ENCODE measurements at regions not wholly inside any gene's neighbourhood (a gene's known extent, or its start where the extent isn't known, plus 50 kb on each side); places are given as distances from the start of the nearest gene placed in this dataset.
"Not testable (repeated sequence)": the region's sequence is repeated elsewhere in the genome, so short reads cannot be mapped to it uniquely, and the experiment has no call there.

DNA sequence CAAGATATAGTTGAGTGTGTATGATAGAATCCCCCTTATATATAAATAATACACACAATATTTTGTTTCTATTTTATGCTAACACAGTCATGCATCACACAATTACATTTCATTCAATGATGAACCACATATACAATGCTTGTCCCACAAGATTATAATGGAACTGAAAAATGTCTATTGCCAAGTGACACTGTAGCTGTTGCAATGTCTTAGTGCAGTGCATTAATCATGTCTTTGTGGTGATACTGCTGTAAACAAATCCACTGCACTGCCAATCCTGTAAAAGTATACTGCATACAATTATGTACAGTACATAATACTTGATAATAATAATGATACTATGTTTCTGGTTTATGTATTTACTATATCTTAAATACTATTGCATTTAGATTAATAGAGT is 512.1 kb upstream of the CNTN3 start:
- no peak for DNase-seq (ENCODE audit: low spot score)

DNA sequence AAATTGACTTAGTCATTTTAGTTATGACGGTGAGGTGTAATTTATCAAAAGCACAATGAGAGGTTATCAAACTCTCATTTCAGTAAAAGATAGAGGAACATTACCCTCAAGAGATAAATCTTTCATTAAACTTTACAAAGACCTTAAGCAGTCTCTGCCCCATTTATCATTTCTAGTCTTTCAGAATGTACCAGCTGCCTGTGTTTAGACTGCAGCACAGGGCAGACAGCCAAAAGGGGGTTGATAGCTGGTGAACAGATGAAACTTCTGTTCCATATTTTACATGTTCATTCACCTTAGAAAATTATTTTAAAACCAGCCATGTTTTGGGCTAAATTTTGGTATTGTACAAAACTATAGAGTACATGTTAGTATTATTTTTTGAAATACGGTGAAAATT is 514.6 kb upstream of the CNTN3 start:
- no peak for DNase-seq (ENCODE audit: low spot score)

DNA sequence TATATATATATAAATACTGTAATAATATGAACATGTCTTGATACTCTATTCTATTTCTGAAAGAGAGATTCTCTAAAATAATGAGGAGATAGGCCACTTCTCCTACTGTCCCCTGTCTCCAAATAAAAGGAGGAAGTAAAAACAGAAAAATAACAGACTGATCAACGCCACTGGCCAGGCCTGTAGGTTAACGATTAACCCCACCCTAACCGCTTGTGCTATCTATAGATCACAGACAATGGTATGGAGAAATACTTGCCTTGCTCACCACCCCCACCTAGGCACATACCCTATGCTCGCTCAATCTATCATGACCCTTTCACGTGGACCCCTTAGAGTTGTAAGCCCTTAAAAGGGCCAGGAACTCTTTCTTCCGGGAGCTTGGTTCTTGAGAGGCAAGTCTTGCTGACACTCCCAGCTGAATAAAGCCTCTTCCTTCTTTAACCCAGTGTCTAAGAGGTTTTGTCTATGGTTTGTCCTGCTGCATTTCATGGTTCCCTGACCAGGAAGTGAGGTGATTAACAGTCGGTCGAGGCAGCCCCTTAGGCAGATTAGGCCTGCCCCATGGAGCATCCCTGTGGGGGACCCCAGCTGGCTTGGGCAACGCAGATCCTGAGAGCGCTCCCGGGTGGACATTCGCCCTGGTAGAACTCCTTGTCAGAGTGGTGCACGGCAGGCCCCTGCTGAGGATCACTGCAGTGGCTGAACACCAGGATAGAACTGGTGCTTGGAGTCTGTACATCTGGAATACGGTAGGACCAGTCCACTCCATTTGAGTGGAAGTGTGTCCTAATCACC is 521.8 kb upstream of the CNTN3 start:
- no peak for DNase-seq (ENCODE audit: low spot score)

DNA sequence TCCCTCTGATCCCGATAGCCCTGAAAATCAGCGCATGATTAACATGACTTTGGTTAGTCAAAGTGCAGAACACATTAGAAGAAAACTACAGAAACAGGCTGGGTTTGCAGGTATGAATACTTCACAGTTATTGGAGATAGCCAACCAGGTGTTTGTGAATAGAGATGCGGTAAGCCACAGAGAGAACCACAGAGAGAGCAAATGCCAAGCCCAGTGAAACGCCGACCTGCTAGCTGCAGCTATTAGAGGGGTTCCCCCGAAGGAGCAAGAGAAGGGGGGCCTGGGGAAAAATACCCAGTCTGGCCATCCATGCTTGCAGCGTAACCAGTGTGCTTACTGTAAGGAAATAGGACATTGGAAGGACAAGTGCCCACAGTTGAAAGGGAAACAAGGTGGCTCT is 523.9 kb upstream of the CNTN3 start:
- DNase-seq (ENCODE audit: low spot score) = no peak

DNA sequence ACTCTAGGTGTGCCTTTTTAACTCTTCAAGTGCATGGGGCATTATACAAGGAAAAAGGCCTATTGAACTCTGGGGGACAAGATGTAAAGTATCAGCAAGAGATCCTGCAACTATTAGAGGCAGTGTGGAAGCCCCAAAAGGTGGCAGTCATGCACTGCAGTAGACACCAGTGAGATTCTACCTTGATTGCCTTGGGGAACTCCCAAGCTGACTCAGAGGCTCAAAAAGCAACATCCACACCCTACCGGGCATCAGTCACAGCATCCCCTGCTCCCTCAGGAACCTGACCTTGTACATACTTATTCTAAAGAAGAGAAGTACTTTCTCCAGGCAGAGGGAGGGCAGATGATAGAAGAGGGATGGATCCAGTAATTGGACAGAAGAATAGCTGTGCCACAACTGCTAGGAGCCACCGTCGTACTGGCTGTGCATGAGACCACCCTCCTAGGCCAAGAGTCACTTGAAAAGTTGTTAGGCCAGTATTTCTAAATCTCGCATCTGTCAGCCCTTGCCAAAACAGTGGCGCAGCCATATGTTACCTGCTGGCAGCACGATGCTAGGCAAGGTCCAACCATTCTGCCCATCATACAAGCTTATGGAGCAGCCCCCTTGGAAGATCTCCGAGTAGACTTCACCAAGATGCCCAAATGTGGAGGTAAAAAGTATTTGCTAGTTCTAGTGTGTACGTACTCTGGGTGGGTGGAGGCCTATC is 523.1 kb upstream of the FRG2C start:
- DNase-seq (ENCODE audit: low spot score) = no peak

DNA sequence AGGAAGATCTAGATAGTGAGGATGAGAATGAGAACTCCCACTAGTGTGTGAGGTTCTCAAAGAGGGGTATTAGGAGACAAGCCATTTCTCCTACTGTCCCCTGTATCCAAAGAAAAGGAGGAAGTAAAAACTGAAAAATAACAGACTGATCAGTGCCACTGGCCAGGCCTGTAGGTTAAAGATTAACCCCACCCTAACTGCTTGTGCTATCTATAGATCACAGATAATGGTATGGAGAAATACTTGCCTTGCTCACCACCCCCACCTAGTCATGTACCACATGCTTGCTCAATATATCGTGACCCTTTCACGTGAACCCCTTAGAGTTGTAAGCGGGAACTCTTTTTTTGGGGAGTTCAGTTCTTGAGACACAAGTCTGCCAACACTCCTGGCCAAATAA is 519.7 kb upstream of the FRG2C start:
- DNase-seq (ENCODE audit: low spot score) = no peak

DNA sequence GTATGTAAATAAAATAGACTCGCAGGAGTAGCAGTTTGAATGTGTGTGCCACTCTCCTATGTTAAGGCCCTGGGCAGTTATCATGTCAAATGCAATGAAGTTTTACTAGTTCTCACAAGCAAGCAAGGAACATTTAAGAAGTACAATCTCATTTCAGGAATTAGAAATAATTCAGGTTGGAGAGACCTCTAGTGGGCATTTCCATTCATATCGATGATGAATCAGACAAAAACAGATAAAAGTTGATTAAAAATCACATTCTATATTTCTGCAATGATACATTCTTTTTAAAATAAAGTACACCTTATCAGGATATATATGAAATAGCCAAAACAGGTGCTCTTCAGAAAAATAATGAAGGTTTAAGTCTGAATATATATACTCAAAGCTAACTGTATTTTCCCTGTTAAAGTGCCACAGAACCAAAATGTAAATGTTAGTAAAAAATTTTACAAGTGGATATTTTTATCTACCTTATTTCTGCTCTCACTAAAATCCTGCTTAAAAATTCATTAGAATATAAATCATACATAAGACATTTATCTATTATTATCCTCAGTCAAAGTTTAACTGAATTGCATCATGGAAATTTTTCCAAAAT is 492.4 kb upstream of the FRG2C start:
- DNase-seq (ENCODE audit: low spot score) = no peak

DNA sequence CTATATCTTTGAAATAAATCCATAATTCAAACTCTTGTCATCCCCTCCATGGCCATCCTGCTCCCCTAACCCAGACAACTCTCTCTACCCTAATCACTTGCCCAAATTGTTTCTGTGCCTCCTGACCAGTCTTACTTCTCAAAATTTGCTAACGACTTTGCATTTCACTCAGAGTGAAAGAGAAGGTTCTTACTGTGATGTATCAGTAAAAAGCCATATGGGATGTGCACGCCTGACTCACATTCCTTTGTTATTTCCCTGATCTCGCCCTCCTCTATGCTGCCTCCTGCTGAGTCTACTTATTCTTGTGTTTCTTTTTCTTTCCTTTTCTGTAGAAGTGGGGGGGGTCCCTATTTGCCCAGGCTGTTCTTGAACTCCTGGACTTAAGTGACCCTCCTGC is 487.2 kb upstream of the FRG2C start:
- DNase-seq (ENCODE audit: low spot score) = no peak

DNA sequence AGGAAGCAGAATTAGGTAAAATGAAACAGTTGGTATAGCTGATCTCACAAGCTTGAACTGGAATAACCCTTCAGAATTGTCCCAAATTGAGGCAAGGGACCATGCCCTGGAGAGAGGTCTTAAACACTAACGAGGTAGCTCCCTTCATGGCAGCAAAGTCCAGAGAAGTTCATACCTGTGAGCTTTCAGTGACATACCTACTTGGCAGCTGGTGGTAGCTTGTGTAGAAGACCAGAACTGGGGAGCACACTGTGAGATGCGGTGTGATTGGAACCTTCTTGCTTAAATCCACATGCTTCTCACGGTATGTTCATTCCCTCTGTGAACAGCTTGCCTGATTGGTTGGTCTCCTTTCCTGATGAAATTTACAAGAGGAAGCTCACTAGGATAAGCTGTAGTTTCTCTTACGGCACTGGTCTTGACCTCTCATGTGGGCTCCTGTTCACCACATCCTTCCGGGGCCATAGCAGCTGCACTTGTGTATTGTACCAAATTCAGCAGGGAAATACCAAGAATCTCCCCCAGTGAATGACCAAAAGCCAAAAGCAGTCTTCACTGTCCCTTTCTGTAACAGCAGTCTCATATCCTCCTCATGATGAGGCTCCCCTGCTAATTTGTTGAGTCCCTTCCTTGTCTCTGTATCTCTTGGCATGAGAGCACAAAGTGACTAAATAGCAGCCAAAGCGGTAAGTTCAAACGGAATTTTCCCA is 483.7 kb upstream of the FRG2C start:
- no peak for DNase-seq (ENCODE audit: low spot score)

DNA sequence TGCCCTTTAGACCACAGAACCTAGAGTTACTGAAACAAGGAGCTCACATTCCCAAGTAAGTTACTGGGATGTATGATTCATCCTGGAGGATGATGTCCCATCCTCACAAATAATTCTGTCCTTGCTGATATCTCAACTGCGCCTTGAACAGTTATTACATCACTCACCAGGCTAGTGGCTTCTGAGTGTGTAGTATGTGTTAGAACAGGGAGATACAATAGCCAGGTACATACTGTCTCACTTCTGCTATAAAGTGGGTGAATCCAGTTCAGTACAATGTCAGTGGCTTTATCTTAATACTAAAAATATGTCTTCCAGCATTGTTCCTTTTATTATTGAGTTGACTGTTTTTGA is 483.2 kb upstream of the FRG2C start:
- DNase-seq (ENCODE audit: low spot score) = no peak

DNA sequence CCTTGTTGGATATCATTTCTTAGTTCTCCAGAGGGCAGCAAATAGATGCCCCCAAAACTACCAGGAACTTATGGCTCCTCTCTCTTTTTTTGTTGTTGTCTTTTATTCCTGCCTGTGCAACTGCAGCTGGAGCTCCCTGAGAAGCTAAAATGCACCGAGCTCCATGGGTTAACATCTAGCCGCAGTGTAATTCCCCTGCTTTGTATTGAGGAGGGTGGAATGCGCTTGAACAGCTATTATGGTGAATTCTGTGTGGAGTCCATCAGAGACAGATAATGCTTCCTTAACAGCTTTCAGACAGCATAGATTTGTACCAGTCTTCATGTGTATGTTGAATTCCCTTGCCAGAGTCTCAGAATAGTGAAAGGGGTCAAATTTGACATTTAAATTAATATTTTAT is 475.2 kb upstream of the FRG2C start:
- no peak for DNase-seq (ENCODE audit: low spot score)

DNA sequence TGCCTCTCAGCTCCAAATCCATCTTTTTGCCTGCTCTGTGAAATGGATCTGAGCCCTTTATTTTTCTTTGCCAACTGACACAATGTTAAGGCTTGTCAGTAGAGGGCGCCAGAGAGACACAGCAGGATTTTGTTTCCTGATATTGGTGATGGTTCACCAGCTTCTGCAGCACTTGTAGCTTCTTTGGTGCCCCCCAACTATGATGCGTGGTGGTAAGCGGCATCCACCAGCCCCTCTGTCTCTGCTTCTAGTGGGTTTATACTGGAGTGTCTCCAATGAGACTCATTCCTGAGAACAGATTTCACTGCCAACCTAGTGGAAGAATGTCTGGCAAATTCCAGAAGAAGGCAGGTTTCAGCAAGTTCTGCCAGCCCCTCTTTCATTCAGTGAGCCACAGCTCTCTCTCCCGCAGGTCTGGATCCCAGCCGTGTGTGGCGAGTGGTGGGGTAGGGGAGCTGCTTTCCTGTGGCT is 471.9 kb upstream of the FRG2C start:
- peak; percentile 7 for DNase-seq (ENCODE audit: low spot score)

DNA sequence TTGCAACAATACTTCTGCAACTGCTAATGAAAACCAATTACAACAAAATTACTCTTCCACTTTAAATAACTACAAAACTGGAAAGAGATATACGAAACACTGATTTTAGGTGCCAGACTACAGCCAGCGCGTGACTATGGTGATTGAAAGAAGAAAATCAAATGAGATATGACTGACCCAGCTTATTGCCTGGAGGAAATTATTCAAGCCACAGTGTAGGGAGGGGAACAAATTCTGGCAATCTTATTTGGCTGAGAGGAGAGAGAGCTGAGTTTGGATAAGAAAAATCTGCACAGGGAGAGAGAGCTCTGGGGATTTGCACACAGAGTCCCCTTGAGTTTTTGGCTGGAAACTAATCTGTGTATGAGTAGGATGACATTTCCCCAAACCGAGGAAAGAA is 470.3 kb upstream of the FRG2C start:
- DNase-seq (ENCODE audit: low spot score) = no peak

DNA sequence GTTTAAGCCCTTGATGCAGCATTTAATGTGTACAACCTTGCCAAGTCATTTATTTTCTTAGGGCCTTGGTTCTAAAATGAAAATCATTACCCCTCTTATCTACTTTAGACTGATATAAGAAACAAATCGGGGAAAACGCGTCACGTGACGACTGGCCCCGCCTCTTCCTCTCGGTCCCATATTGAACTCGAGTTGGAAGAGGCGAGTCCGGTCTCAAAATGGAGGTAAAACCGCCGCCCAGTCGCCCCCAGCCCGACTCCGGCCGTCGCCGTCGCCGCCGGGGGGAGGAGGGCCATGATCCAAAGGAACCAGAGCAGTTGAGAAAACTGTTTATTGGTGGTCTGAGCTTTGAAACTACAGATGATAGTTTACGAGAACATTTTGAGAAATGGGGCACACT is 449.8 kb upstream of the FRG2C start:
- DNase-seq (ENCODE audit: low spot score) = not testable (repeated sequence)

DNA sequence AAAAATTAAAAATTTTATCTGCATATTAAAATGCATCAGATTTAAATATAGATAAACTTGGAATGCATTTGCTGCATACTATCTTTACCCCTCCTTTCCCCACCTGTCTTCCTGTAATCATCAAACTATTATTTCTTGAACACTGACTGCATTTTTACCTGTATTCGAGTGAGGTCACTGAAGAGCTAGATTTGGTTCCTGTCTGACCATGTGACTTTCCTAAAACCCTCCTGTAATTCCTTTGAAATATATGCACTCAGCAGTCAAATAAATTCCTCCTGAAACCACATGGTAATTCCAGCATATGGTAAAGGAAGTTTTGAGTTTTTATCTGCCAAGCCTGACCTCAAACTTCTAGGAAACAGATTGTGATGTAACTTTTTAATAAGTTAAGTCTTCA is 445.6 kb upstream of the FRG2C start:
- no peak for DNase-seq (ENCODE audit: low spot score)

DNA sequence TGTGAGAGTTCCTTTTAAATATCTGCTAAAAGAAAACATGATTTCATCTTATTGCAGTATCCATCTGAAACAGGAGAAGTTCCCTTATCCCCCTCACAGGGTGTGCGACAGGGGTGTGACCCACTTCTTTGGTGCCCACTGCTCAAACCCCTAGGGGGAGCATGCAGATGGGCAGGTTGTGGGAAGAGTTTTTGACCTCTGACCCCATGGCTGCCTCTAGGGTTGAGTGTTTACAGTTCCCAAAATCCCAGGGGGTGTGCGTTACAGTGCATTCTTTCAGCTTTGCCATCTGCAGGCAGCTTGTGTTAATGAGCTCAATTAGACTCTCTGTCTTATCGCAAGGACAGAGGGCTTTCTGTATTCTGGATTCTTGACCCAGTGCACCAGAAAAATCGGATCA is 443.2 kb upstream of the FRG2C start:
- DNase-seq (ENCODE audit: low spot score) = no peak

DNA sequence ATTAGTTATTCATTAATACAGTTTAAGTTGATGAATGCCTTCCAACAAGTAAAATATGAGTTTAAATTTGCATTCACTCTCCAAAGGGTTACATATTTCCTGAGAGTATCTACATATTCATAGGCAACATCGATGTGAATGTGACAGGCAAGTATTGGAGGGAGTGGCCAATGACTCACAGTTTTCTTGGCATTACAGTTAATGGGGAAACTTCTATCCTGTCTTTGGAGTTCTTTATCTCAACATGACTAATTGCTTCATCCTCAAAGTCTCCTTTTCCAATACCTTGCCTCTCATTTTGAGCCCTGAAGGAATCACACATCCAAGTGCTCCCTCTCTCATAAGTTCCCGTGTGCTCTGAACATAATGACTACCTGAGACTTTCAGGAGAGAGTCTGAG is 439.7 kb upstream of the FRG2C start:
- DNase-seq (ENCODE audit: low spot score) = no peak

DNA sequence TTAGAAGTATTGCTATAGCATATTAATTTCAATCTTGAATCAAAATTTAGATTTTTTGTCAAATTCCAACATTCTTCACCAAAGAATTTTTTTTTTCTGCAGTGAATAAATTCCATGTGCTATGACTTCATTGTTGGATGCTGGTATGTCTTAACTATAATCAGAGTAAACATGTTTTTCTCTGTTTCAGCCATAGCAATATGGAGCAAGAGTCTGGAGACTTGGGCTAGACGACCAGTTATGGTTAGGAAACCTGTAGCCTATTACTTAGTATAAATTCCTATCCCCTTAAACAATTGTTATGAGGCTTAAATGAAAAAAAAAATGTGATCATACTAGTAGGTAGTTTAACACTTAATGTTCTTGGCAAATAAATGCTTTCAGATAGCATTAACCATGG is 431.9 kb upstream of the FRG2C start:
- no peak for DNase-seq (ENCODE audit: low spot score)

DNA sequence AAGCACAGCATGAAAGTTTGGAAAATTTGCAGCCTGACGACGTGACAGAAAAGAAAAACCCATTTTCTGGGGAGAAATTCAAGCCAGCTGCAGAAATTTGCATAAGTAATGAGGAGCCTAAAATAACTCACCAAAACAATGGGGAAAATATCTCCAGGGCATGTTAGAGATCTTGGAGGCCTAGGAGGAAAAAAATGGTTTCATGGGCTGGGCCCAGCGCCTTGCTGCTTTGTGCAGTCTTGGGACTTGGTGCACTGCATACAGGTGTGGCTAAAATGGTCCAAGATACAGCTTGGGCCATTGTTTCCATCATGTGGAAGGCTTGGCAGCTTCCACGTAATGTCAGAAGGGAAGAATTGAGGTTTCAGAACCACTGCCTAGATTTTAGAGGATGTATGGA is 428.5 kb upstream of the FRG2C start:
- DNase-seq (ENCODE audit: low spot score) = no peak

DNA sequence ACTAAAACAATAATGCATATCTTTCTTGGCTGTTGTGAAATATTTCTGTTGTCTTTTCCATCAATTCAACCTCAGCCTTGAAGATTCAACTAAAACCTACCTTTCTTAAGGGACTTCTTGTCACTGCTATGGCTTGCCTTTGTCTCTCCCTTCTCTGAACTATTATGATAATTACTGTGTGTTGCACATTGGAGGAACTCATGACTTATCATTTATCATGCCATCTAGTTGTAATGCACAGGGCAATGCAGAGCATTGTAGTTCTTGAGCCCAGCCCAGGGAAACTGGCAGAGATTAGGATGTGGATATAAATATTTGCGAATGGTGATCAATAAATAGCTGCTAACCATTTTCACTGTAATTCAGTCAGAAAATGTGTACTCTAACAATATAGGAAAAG is 427.1 kb upstream of the FRG2C start:
- no peak for DNase-seq (ENCODE audit: low spot score)

DNA sequence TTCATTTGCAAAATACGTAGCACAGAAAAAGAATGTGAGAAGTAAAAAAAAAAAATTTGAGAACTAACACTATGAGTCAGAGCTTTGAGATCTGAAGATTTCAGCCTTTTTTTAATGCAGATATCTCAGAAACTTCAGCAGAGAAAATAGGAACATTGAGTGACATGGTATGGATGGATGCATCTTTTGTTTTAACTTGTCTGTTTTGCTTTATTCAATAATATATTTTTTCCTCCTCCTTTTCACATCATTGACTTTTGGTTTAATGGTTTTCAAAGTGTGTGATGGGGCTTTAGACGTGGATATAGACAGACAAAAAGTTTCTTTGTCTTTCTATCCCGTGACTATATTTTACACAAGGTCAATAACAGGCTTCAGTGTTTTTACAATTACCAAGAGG is 426.7 kb upstream of the FRG2C start:
- no peak for DNase-seq (ENCODE audit: low spot score)

DNA sequence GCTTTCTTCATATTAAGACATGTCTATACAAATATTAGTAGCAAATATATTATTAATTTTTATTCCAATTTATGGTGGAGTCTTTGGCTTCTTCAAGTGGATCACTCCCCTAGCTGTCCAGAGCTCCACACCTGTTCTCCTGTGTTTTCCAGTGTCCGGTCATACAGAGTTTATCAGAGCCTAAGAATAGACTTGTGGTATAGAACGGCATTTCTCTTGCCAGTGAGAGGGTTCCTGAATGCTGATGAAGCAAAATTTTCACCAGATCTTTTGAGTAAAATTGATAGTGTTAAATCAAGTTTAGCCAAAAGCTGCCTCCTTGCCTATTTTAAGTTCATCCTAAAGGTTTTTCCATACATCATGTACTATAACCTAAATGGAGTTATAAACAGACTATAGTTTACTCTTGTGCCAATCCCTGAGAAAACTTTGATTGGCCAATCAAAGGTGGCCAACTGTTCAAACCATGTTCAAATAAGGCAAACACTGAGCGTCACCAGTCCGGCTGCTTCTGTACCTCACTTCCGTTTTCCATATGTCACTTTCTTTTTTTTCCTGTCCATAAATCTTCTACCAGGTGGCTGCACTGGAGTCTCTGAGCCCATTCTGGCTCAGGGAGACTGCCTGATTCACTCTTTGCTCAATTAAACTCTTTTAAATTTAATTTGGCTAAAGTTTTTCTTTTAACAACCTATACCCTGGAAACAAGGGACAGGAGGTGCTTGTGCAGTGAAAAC is 422.7 kb upstream of the FRG2C start:
- not testable (repeated sequence) for DNase-seq (ENCODE audit: low spot score)
